H1 (cell line): ENCODE measurements at regions not wholly inside any gene's neighbourhood (a gene's known extent, or its start where the extent isn't known, plus 50 kb on each side); places are given as distances from the start of the nearest gene placed in this dataset.

Experiments used
- CTCF ChIP-seq, 3 experiments: IDR thresholded peaks; 1 replicate in 2 of 3; 2 replicates in 1 of 3; pipeline versions ENCODE4 v1.5.1 to v1.6.1; 2011; ENCODE audit warnings: low read length in 3 of 3, mild to moderate bottlenecking in 3 of 3, inconsistent platforms in 2 of 3, low read depth in 1 of 3, moderate library complexity in 1 of 3; ENCODE audit not compliant: insufficient read depth in 1 of 3; ENCODE audit errors: control extremely low read depth in 1 of 3
- E2F6 ChIP-seq: IDR thresholded peaks from 2 replicates; pipeline ENCODE4 v1.6.1; 2012; ENCODE audit warnings: inconsistent platforms
- EGR1 ChIP-seq: IDR thresholded peaks from 2 replicates; pipeline ENCODE4 v1.6.1; 2011; ENCODE audit warnings: low read depth, low read length, borderline replicate concordance
- KDM1A ChIP-seq: fragments of 200-600, 300-600 bp; sonication (generic); IDR thresholded peaks from 2 replicates; pipeline ENCODE4 v1.7.1; 2016; ENCODE audit warnings: mild to moderate bottlenecking, low read length, borderline replicate concordance
- MAX ChIP-seq: IDR thresholded peaks from 2 replicates; pipeline ENCODE4 v1.6.1; 2012; ENCODE audit warnings: inconsistent platforms
- SP2 ChIP-seq: IDR thresholded peaks from 2 replicates; pipeline ENCODE4 v1.6.1; 2012; ENCODE audit warnings: mild to moderate bottlenecking, low read length, inconsistent platforms
- SP4 ChIP-seq: IDR thresholded peaks from 2 replicates; pipeline ENCODE4 v1.6.1; 2012; ENCODE audit warnings: low read length, inconsistent platforms

GRCh38 chr7:153109566-153109965 is 350.0 kb downstream of the ACTR3B start:
- TF ChIP-seq SP4 (no peak), EGR1 (no peak), MAX (no peak), CTCF (IDR thresholded peaks at IDR 0.05; ENCODE audit: control extremely low read depth in 1 of 3, insufficient read depth in 1 of 3, low read depth in 1 of 3, low read length in 3 of 3) (no peak), KDM1A (no peak), SP2 (no peak), E2F6 (no peak)
